ENCODE measurements at regions not wholly inside any gene's neighbourhood (a gene's known extent, or its start where the extent isn't known, plus 50 kb on each side); places are given as distances from the start of the nearest gene placed in this dataset.

- Histone ChIP-seq H3K27ac (replicated peaks) (no peak overlapping the region), H3K4me3 (no peak overlapping the region), H3K36me3 (no peaks in the 10 kb centered on the region), H3K27me3 (ENCODE audit: low read depth) (no peaks in the 10 kb centered on the region), H3K4me1 (peaks cover 14% of the 10 kb centered on the region), H3K9me3 (replicated peaks) (peaks cover 8% of the 10 kb centered on the region)
- DNase-seq: no peak
- TF ChIP-seq CTCF (IDR thresholded peaks at IDR 0.05; ENCODE audit: borderline replicate concordance): no peak
- intact Hi-C loops (cut with micrococcal nuclease): no loop called here
Measured at GRCh38 chr15:45995800-45996199, 361.0 kb downstream of the SQOR start.

GRCh38 chr15:46014532-46014931 lies 379.7 kb downstream of the SQOR start:
- H3K36me3 ChIP-seq: no peaks in the 10 kb centered on the region
- H3K4me3 ChIP-seq: no peak overlapping the region
- no peaks in the 10 kb centered on the region for H3K27me3 ChIP-seq (ENCODE audit: low read depth)
- intact Hi-C loops (cut with micrococcal nuclease): no loop called here
- H3K9me3 ChIP-seq (replicated peaks): peaks cover 85% of the 10 kb centered on the region
- no peak overlapping the region for H3K27ac ChIP-seq (replicated peaks)
- no peak for TF ChIP-seq CTCF (IDR thresholded peaks at IDR 0.05; ENCODE audit: borderline replicate concordance)
- no peaks in the 10 kb centered on the region for H3K4me1 ChIP-seq
- DNase-seq: no peak

DNA sequence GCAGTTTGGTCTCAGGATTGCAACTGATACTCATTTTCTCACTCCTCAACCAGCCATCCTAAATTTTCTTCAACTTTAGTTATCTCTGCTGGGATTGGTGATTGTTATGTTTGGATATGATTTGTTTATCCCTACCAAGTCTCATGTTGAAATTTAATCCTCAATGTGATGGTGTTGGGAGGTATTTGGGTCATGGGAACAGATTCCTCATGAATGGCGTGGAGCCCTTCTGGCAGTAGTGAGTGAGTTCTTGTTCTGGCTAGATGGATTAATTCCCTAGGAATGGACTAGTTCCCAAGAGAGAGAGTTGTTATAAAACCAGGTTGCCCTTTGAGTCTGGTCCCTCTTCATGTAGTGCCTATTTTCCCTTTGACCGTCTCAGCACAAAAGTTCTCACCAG lies 399.9 kb downstream of the SQOR start:
- Histone ChIP-seq H3K4me3 (no peak overlapping the region), H3K36me3 (no peaks in the 10 kb centered on the region), H3K27ac (replicated peaks) (no peak overlapping the region), H3K4me1 (no peaks in the 10 kb centered on the region), H3K9me3 (replicated peaks) (peaks cover 6% of the 10 kb centered on the region), H3K27me3 (ENCODE audit: low read depth) (no peaks in the 10 kb centered on the region)
- intact Hi-C loops (cut with micrococcal nuclease): no loop called here
- TF ChIP-seq CTCF (IDR thresholded peaks at IDR 0.05; ENCODE audit: borderline replicate concordance): no peak
- no peak for DNase-seq

GRCh38 chr15:46039703-46040102 lies 404.9 kb downstream of the SQOR start:
- Histone ChIP-seq H3K27ac (replicated peaks) (no peak overlapping the region), H3K4me1 (no peaks in the 10 kb centered on the region), H3K4me3 (no peak overlapping the region), H3K36me3 (no peaks in the 10 kb centered on the region), H3K9me3 (replicated peaks) (no peaks in the 10 kb centered on the region), H3K27me3 (ENCODE audit: low read depth) (no peaks in the 10 kb centered on the region)
- intact Hi-C loops (cut with micrococcal nuclease): no loop called here
- no peak for DNase-seq
- TF ChIP-seq CTCF (IDR thresholded peaks at IDR 0.05; ENCODE audit: borderline replicate concordance): no peak

DNA sequence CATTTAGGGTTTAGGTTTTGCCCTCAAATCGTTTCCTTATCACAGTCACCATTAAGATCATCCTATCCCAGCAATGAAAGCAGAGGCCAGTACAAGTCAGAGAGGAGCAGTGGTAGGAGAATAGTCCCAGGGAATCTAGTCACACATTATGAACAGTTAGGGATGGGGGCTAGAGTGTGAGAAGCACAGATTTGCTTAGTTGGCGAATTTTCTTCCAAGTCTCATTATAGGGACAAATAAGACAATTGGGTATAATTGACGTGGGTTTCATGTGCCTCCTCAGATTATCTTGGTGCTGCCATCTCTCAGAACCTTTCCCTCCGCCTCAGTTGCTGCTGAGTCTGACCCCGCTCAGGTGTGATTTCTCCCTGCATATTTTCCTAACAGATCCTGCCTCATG lies 407.1 kb downstream of the SQOR start:
- intact Hi-C loops (cut with micrococcal nuclease): no loop called here
- Histone ChIP-seq H3K27ac (replicated peaks) (no peak overlapping the region), H3K9me3 (replicated peaks) (no peaks in the 10 kb centered on the region), H3K27me3 (ENCODE audit: low read depth) (no peaks in the 10 kb centered on the region), H3K36me3 (no peaks in the 10 kb centered on the region), H3K4me3 (no peak overlapping the region), H3K4me1 (no peaks in the 10 kb centered on the region)
- DNase-seq: no peak
- TF ChIP-seq CTCF (IDR thresholded peaks at IDR 0.05; ENCODE audit: borderline replicate concordance): no peak
